A549 (cell line): ENCODE measurements at regions not wholly inside any gene's neighbourhood (a gene's known extent, or its start where the extent isn't known, plus 50 kb on each side); places are given as distances from the start of the nearest gene placed in this dataset.

Experiments
- ATAC-seq, 2 experiments: fragments of 200-7000 bp in 1 of 2; fragments of >200 bp in 1 of 2; cut with Nextera tagmentation in 1 of 2; cut with Tn5 transposase in 1 of 2; 3 replicates each; pipeline versions ENCODE4 v1.8.0 to v1.9.1; 2018 to 2020; ENCODE audit warnings: mild to moderate bottlenecking in 1 of 2, moderate library complexity in 1 of 2
- CTCF ChIA-PET: fragments of 300-600 bp; sonication (Branson Sonifier 250); formaldehyde crosslinking; extraction: SDS; loops from one replicate; lab custom pipeline; 2021; ENCODE audit warnings: antibody characterized with exemption, inconsistent platforms; lab: Yijun Ruan, JAX
- POLR2A ChIA-PET: fragments of 350-600 bp; formaldehyde crosslinking; extraction: SDS; loops from one replicate; lab custom pipeline; 2021; ENCODE audit warnings: antibody characterized with exemption, inconsistent platforms; lab: Yijun Ruan, JAX
- DNase-seq, 2 experiments: peaks; one replicate each; pipeline versions ENCODE4 v3.0.0 to v3.0.0-alpha.2; 2011 to 2016; ENCODE audit warnings: low read depth in 1 of 2, low spot score in 1 of 2
- FAIRE-seq: peaks from 2 replicates; lab custom pipeline; 2011; peaks lifted over from hg19 to GRCh38; lab: Jason Lieb, UNC
- H3K27ac ChIP-seq, 2 experiments: fragments of >200 bp; sonication (Bioruptor Twin); formaldehyde crosslinking; 3 replicates each; pipeline ENCODE4 v1.5.1; 2016 to 2017
- H3K4me1 ChIP-seq: fragments of >200 bp; sonication (Bioruptor Twin); formaldehyde crosslinking; 3 replicates; pipeline ENCODE4 v1.6.1; 2016
- H3K4me2 ChIP-seq: fragments of >200 bp; sonication (Bioruptor Twin); formaldehyde crosslinking; 3 replicates; pipeline ENCODE4 v1.6.1; 2016
- H3K4me3 ChIP-seq: fragments of >200 bp; sonication (Bioruptor Twin); formaldehyde crosslinking; 3 replicates; pipeline ENCODE4 v1.5.1; 2016
- H3K9me3 ChIP-seq: fragments of >200 bp; sonication (Bioruptor Twin); formaldehyde crosslinking; 3 replicates; pipeline ENCODE4 v1.6.1; 2016
- CBX2 ChIP-seq: fragments of 200-600 bp; sonication (generic); IDR thresholded peaks from 2 replicates; pipeline ENCODE4 v1.6.1; 2016; ENCODE audit warnings: low read depth, mild to moderate bottlenecking, borderline replicate concordance
- CHD2 ChIP-seq: fragments of 150-350 bp; IDR thresholded peaks from 2 replicates; pipeline ENCODE4 v1.6.1; 2014; ENCODE audit warnings: low read length; ENCODE audit not compliant: partially characterized antibody
- CHD4 ChIP-seq: fragments of 200-600 bp; sonication (generic); IDR thresholded peaks from 2 replicates; pipeline ENCODE4 v1.6.1; 2016; ENCODE audit warnings: antibody characterized with exemption, mild to moderate bottlenecking, borderline replicate concordance
- FOSB ChIP-seq: fragments of 250-450 bp; sonication (Bioruptor Pico); IDR thresholded peaks from 2 replicates; pipeline ENCODE4 v1.5.0; 2020; ENCODE audit warnings: mild to moderate bottlenecking, moderate library complexity
- FOSL2 ChIP-seq, 2 experiments: fragments of 450-650 bp in 1 of 2; fragments of >200 bp in 1 of 2; sonication (Bioruptor Twin) in 1 of 2; formaldehyde crosslinking; IDR thresholded peaks; 2 replicates each; pipeline versions ENCODE4 v1.5.0 to v1.6.1; 2016 to 2020; ENCODE audit warnings: mild to moderate bottlenecking in 1 of 2, moderate library complexity in 1 of 2
- FOXS1 ChIP-seq: fragments of 250-450 bp; sonication (Bioruptor Pico); IDR thresholded peaks from 2 replicates; pipeline ENCODE4 v1.5.0; 2020; ENCODE audit warnings: mild to moderate bottlenecking, moderate library complexity
- HEYL ChIP-seq: fragments of 250-450 bp; sonication (Bioruptor Pico); IDR thresholded peaks from 2 replicates; pipeline ENCODE4 v1.8.0; 2021; ENCODE audit warnings: mild to moderate bottlenecking, moderate library complexity
- HMGXB4 ChIP-seq: fragments of 250-450 bp; sonication (Bioruptor Pico); IDR thresholded peaks from 2 replicates; pipeline ENCODE4 v1.5.0; 2021; ENCODE audit warnings: mild to moderate bottlenecking, moderate library complexity, borderline replicate concordance
- JUN ChIP-seq, 2 experiments: fragments of >200 bp; sonication (Bioruptor Twin); formaldehyde crosslinking; IDR thresholded peaks; 2 replicates in 1 of 2; 3 replicates in 1 of 2; pipeline ENCODE4 v1.6.1; 2016 to 2017
- MYC ChIP-seq: IDR thresholded peaks from 2 replicates; pipeline ENCODE4 v1.6.1; 2012; ENCODE audit warnings: mild to moderate bottlenecking, inconsistent platforms, low read length, improper control_type of control experiment, borderline replicate concordance
- NPAS2 ChIP-seq: fragments of 250-450 bp; sonication (Bioruptor Pico); IDR thresholded peaks from 2 replicates; pipeline ENCODE4 v1.8.0; 2022; ENCODE audit warnings: mild to moderate bottlenecking, moderate library complexity, borderline replicate concordance
- NR3C1 ChIP-seq: fragments of >200 bp; sonication (Bioruptor Twin); formaldehyde crosslinking; IDR thresholded peaks from 3 replicates; pipeline ENCODE4 v1.6.1; 2017
- POLR2AphosphoS2 ChIP-seq: conservative IDR thresholded peaks from 2 replicates; pipeline ENCODE4 v1.6.1; 2012; ENCODE audit warnings: low read length, improper control_type of control experiment, inconsistent platforms
- RARB ChIP-seq: fragments of 250-450 bp; sonication (Bioruptor Pico); IDR thresholded peaks from 2 replicates; pipeline ENCODE4 v1.8.0; 2021; ENCODE audit warnings: mild to moderate bottlenecking, moderate library complexity
- RCOR1 ChIP-seq: fragments of 150-350 bp; IDR thresholded peaks from 2 replicates; pipeline ENCODE4 v1.6.1; 2014; ENCODE audit warnings: antibody characterized with exemption, low read length, low read depth
- RFX5 ChIP-seq: fragments of 450-650 bp; IDR thresholded peaks from 2 replicates; pipeline ENCODE4 v1.7.1; 2014; ENCODE audit warnings: antibody characterized with exemption, mild to moderate bottlenecking, moderate library complexity
- SMC3 ChIP-seq: fragments of >200 bp; sonication (Bioruptor Twin); formaldehyde crosslinking; IDR thresholded peaks from 3 replicates; pipeline ENCODE4 v1.6.1; 2018; ENCODE audit warnings: inconsistent platforms
- TP53 ChIP-seq: fragments of 250-450 bp; sonication (Bioruptor Pico); IDR thresholded peaks from 2 replicates; pipeline ENCODE4 v1.5.0; 2021; ENCODE audit warnings: mild to moderate bottlenecking, moderate library complexity
- USF2 ChIP-seq: fragments of 450-650 bp; IDR thresholded peaks from 2 replicates; pipeline ENCODE4 v1.6.1; 2014; ENCODE audit warnings: antibody characterized with exemption
- ZC3H11A ChIP-seq: fragments of 450-650 bp; IDR thresholded peaks from 2 replicates; pipeline ENCODE4 v1.6.1; 2014; ENCODE audit warnings: antibody characterized with exemption, mild to moderate bottlenecking
- ZFP36 ChIP-seq: fragments of 450-650 bp; IDR thresholded peaks from 2 replicates; pipeline ENCODE4 v1.6.1; 2014; ENCODE audit warnings: borderline replicate concordance; ENCODE audit not compliant: partially characterized antibody
- WGBS: methylation state at CpG from one replicate; pipeline ENCODE4 v1.1.6; 2017; ENCODE audit errors: missing lambda C conversion rate; 5-methylcytosine and 5-hydroxymethylcytosine counted together
- TF ChIP-seq, protein P1 (sequence below): fragments of 150-350 bp; IDR thresholded peaks from 2 replicates; pipeline ENCODE4 v1.6.1; 2014; ENCODE audit warnings: low read depth, mild to moderate bottlenecking, low read length

DNA sequence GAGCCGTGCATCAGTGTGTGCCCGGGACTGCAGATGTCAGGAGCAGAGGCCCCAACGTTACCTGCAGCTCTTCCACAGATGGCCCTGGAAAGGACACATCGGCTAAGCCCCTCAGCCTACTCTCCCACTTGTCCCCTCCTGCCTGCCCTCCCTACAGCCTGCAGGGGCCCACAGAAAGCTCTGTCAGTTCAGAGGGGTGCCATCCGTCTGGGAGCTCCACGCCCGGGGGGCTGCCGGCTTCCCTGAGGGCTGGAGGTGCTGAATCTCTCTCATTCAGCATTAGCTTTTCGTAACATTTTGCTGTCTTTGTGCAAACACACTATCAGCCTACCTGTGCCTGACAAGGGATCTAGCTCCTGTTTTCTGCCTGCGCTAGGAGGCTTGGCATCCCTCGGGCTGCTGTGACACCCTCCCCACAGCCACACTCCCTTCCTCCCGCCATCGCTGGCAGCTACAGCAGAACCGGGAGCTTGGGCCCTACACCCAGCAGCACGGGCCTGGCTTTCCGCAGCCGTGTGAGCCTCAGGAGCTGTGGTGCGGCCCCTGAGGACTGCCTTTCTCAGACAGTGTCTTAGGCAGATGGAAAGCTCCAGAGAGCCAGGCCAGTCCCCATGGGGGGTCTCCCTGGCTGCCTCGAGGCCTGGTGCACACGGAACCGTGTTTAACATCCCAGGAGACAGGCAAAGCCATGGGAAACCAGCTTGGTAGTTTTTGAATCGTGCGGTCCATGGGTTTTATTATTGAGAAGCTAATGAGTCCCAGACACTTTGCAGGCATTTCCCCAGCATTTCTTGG is 198.3 kb upstream of the B3GAT1 start:
- CTCF ChIA-PET = no interaction called here
- FAIRE-seq (no peak), DNase-seq (no peak), ATAC-seq (no peak)
- no peaks in the 10 kb centered on the region for H3K4me1 ChIP-seq
- 26% methylated on average over 11 of the region's 23 CpGs for WGBS
- H3K4me3 ChIP-seq = no peak overlapping the region
- no peak overlapping the region for H3K27ac ChIP-seq
- H3K4me2 ChIP-seq = no peak overlapping the region
- TF ChIP-seq MYC = no peak
- TF ChIP-seq SMC3 = no peak
- no peak for TF ChIP-seq RARB
- no peak for TF ChIP-seq CHD4
- no peak for TF ChIP-seq JUN (IDR thresholded peaks at IDR 0.05)
- no peak for TF ChIP-seq FOSB
- TF ChIP-seq RFX5 = no peak
- no peak for TF ChIP-seq RCOR1
- TF ChIP-seq FOXS1 (CRISPR knock-in tag) = no peak
- TF ChIP-seq ZC3H11A = no peak
- no peak for TF ChIP-seq CHD2
- TF ChIP-seq NR3C1 = no peak
- no peak for TF ChIP-seq POLR2AphosphoS2
- TF ChIP-seq CBX2 = no peak
- no peak for TF ChIP-seq FOSL2 (IDR thresholded peaks at IDR 0.05)
- TF ChIP-seq FOSL2 (CRISPR knock-in tag; IDR thresholded peaks at IDR 0.05) = no peak
- TF ChIP-seq HMGXB4 (CRISPR knock-in tag) = no peak
- no peaks in the 10 kb centered on the region for H3K9me3 ChIP-seq
- POLR2A ChIA-PET = no interaction called here

DNA sequence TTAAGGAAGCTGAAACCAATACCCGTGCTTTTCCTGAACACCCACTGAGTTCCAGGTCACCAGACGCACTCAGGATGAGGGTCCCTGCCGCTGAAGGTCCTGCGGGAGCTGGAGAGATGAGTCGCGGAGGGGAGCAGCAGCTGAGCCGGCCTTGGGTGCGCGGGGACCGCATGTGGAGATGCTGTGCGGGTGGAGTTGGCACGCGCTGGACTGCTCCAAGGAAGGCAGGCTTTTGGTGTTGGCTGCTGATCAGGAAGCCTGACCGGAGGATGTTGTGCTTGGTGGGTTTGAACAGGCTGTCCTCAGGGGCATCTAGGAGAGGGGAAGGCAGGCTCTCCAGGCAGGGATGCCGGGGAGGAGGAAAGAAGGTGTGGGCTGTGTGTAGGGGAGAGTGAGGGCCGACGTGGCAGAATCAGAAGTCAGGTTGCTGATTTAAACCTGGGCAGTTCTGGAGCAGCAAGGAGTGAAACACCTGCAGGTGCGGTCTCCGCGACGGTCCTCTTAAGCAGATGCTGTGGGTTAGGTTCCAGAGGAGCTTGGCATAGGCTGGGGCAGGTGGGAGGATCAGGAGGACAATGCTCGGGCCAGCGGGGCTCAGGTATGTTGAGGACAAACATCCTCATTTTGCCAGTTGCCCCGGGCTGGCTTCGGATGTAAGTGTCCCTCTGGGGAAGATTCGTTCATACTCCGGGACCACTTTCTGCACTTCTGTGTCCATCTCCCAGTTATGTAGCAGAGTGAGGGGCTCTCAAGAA is 197.5 kb upstream of the B3GAT1 start:
- DNase-seq (no peak), ATAC-seq (no peak), FAIRE-seq (no peak)
- Histone ChIP-seq H3K4me3 (no peak overlapping the region), H3K4me1 (no peaks in the 10 kb centered on the region), H3K4me2 (no peak overlapping the region), H3K9me3 (no peaks in the 10 kb centered on the region), H3K27ac (no peak overlapping the region)
- WGBS = 40% methylated on average over 26 of the region's 27 CpGs
- POLR2A ChIA-PET = no interaction called here
- CTCF ChIA-PET = no interaction called here
- TF ChIP-seq FOXS1 (CRISPR knock-in tag) (no peak), USF2 (no peak), TP53 (CRISPR knock-in tag) (no peak), NPAS2 (CRISPR knock-in tag) (no peak), HMGXB4 (CRISPR knock-in tag) (no peak), CHD2 (no peak), HEYL (CRISPR knock-in tag) (no peak), RCOR1 (no peak), ZFP36 (no peak)
- TF ChIP-seq, protein P1, sequence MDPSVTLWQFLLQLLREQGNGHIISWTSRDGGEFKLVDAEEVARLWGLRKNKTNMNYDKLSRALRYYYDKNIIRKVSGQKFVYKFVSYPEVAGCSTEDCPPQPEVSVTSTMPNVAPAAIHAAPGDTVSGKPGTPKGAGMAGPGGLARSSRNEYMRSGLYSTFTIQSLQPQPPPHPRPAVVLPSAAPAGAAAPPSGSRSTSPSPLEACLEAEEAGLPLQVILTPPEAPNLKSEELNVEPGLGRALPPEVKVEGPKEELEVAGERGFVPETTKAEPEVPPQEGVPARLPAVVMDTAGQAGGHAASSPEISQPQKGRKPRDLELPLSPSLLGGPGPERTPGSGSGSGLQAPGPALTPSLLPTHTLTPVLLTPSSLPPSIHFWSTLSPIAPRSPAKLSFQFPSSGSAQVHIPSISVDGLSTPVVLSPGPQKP = no peak
